ENCODE measurements at regions not wholly inside any gene's neighbourhood (a gene's known extent, or its start where the extent isn't known, plus 50 kb on each side); places are given as distances from the start of the nearest gene placed in this dataset.

DNA sequence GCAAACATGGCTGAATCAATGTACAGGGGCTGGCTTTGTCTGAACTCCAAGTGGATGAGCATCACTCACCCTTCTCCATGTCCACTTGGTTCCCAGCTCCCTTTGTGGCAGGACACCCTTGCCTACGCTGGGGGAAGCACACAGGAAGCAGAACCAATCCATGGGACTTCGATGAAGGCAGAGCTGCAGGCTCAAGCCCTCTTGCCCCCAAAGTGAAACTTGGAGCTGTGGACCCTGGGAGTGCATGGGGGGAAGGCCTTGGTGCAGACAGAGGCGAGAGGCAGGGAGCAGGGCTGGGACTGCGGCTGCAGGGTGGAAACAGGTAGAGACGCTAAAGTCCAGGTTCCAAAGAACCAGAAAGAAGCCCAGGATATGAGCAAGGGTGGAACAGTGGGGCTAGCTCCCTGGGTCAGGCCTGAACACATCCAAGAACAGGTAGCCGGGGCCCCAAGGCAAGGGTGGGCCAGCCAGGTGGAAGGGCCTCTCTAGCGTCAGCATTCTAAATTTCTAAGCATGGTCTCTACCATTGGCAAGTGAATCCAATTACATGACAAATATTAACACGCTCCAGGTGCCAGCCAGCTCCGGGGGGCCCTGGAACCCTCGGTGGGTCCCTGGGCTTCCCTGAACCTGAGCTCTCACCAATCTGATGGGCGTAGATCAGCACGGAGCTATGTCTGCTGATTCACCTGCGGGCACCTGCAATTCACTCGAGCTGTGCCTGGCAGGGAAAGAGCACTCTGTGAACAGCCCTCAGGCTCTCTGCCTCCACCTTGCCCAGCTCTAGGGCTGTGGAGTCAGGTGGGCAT is 532.8 kb downstream of the BRD1 start:
- no peak for DNase-seq

DNA sequence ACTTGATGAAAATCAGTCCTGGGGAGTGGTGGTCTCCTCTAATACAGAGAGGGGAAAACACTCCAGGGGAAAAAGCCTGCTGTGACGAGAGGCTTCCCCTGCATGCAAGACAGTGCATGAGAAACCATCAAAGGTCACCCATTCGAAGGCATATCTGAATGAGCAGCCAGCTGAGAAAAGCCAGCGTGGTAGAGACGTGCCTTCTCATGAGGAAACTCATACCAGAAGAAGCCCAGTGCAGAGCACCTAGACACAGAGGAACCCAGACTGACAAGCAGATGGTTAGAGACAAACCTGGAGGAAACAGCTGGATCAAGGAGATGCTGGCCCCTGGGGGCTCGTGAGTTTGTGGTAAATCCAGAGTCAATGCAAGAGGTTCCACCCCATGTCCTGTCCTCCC is 534.8 kb downstream of the BRD1 start:
- no peak for DNase-seq

- no peak for DNase-seq
Observed at GRCh38 chr22:49291781-49292180, 535.9 kb downstream of the BRD1 start.

DNA sequence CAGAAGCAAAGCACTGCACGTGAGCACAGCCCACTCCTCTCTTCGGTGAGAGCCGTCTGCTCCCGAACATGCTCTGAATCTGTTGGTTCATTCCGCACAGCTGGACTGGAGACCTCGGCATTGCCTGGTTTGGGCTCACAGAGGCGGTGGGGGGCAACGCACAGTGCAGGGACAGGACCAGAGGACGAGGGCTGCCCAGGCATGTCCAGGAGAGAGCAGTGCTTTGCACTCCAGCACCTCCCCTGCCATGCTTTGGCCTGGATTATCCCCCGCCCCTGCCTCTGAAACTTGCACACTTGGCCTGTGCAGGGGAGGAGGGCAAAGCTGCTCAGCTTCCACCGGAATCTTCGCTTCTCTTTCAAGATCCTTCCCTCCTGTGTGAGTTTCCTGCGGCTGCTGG is 536.5 kb downstream of the BRD1 start:
- no peak for DNase-seq

GRCh38 chr22:49290711-49291110 is 537.0 kb downstream of the BRD1 start:
- no peak for DNase-seq

GRCh38 chr22:49289822-49290679 is 537.6 kb downstream of the BRD1 start:
- DNase-seq, result no peak

DNA sequence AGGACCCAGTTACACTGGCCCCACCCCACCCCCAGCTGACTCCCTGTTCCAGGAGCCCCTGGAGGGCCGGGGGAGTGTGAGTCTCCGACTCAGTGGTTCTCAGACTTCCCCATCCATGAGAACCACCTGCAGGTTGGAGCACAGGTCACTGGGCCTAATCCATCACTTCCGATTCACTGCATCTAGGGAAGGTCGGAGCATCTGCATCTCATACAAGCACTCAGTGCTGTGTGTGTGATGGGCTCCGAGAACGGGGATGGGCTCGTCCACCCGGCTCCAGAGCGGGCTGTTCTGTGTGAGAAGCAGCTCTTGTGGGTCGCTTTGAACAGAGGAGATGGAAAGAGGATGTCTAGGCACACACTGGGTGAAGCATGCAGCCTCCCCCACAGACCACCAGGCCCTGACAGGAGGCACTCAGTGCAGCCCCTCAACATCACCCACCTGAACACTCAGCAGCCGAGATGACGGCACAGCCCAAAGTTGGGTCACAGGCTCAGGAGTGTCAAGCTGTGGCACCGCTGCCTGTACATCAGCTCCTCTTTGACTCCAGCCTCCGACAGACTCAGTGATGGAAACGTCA is 541.4 kb downstream of the BRD1 start:
- no peak for DNase-seq

DNA sequence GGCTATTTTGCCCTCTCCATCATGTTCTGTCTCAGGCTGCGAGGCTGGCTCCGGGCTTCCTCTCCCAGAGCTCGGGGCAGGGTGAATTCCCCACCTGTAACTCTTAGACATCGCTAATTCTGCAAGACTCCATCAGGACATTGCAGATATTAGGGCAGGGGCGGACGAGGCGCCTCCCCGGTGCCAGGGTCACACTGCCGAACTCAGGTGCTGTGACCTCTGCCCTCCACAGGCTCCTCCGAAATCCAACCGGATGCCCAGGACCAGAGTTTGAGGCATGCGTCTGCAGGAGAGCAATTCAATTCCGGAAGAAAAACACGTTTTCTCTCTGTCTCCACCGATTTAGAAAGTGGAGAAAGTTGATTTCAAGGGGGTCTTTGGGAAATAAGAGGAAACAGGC is 542.7 kb downstream of the BRD1 start:
- DNase-seq, result no peak

GRCh38 chr22:49284056-49284784 is 543.5 kb downstream of the BRD1 start:
- DNase-seq, result no peak

GRCh38 chr22:49282596-49282995 is 545.1 kb downstream of the BRD1 start:
- no peak for DNase-seq

DNA sequence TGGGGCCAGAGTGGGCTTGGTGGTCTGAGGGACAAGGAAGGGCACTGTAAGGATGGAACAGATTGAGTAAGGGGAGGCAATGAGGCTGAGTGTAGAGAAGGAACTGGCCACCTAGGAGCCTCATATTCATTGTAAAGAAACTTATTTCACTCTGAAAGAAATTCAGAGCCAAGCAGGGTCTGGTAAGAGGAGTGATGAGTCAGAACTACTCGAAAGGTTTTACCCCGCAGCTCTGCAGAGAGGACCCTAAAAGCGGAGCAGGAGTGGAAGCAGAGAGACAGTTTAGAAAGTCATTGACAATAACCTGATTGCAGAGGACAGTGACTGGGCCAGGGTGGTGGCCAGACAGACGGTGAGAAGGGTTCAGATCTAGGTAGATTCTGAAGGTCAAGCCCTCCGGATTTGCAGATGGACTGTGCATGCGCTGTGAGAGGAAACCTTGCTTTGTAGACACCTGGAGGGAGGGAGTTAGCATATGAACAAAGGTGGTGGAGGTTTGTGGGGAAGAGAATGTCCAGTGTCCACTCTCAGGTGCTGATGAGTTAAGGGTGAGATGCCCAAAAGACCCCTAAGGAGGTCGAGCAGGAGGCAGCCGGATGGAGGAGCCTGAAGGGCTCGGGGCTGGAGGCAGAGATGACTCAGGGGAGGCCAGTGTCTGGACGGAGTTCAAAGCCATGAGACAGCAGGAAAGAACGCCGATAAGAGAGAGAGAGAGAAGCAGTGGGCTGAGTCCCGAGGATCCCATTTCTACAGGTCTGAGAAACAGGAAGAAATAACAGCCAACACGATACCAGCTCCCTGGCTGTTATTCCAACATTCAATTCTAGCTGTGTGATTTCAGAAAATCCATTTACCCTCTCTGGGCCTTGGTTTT is 546.0 kb downstream of the BRD1 start:
- no peak for DNase-seq

GRCh38 chr22:49278340-49278739 is 549.3 kb downstream of the BRD1 start:
- DNase-seq, result no peak

GRCh38 chr22:49276567-49276966 is 551.1 kb downstream of the BRD1 start:
- DNase-seq, result no peak

DNA sequence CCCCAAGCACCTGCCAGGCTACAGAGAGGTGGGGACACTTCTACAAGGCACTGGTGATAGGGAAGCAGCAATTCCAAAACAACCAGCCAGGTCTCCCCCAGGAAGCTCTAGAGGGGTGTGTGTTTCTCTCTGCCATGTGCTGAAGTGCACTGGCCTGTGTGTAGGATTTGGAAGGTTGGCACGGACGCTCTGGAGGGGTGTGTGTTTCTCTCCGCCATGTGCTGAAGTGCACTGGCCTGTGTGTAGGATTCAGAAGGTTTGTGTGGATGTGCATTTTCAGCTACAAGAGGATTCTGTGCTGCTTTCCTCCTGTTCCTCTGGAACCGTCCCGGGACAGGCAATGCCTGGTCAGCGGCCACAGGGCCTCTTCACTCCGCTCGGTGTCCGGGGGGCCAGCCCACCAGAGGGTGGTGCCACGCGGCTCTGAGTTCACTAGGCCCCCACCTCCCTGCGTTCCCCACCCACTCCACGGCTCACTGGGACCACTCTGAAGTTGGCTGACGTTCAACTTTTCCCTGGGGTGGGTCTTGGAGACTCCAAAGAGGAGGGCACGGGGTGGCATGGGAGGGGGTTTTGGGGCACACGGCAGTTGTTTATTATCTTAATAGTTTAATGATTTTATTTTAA is 552.8 kb downstream of the BRD1 start:
- DNase-seq, result no peak

- DNase-seq, result no peak
Observed at GRCh38 chr22:49272546-49273125, 555.0 kb downstream of the BRD1 start.

DNA sequence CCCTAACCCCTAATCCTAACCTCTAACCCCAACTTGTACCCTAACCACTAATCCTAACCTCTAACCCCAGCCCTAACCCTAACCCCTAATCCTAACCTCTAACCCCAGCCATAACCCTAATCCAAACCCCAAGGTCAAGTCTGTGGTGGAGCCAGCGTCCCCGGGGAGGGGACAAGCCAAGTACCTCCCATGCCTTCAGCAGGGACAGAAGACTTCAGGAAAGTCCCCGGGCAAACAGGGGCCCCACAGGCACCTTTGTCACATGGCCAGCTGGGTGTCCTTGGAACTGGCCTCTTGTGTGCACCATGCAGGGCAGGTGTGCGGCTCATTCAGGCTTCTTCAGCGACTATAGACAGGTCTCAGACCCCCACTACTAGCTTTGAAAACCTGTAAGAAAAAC is 555.8 kb downstream of the BRD1 start:
- DNase-seq, result no peak

- no peak for DNase-seq
Observed at GRCh38 chr22:49271369-49271727, 556.3 kb downstream of the BRD1 start.

- DNase-seq, result no peak
Observed at GRCh38 chr22:49270595-49271368, 556.9 kb downstream of the BRD1 start.

GRCh38 chr22:49269928-49270327 is 557.7 kb downstream of the BRD1 start:
- DNase-seq, result no peak

GRCh38 chr22:49269371-49269770 is 558.3 kb downstream of the BRD1 start:
- no peak for DNase-seq

DNA sequence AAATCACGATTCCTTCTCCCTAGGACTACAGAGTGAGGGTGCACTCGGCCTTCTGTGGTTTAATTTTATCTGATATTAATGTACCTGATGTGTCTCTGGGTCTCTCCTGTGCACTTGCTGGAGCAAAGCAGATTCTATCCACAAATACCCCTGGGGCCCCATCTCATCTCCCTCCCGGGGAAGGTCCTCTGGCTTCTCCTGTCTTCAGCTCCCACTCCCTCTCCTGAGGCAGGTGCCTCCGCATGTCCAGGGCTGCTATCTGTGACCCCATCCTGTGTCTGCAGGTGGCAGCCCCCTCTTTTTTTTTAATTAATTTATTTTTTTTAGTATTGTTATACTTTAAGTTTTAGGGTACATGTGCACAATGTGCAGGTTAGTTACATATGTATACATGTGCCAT is 558.7 kb downstream of the BRD1 start:
- no peak for DNase-seq

Measured in hematopoietic multipotent progenitor cell treated with erythropoietin and hydrocortisone succinate and interleukin-3 and kit ligand, for 4 days (in vitro differentiated cells).